WI38 (cell line): ENCODE measurements at regions not wholly inside any gene's neighbourhood (a gene's known extent, or its start where the extent isn't known, plus 50 kb on each side); places are given as distances from the start of the nearest gene placed in this dataset.
"Not testable (repeated sequence)": the region's sequence is repeated elsewhere in the genome, so short reads cannot be mapped to it uniquely, and the experiment has no call there.

Experiments used
- H3K4me3 ChIP-seq: 2 replicates; pipeline ENCODE4 v1.5.1; 2011; ENCODE audit warnings: low read depth, mild to moderate bottlenecking, control low read depth, low read length
- TF ChIP-seq, protein P1 (sequence below): IDR thresholded peaks from 2 replicates; pipeline ENCODE4 v1.5.1; 2012; ENCODE audit warnings: low read depth, mild to moderate bottlenecking, control low read depth, low read length

- no peak overlapping the region for H3K4me3 ChIP-seq
- TF ChIP-seq, protein P1, sequence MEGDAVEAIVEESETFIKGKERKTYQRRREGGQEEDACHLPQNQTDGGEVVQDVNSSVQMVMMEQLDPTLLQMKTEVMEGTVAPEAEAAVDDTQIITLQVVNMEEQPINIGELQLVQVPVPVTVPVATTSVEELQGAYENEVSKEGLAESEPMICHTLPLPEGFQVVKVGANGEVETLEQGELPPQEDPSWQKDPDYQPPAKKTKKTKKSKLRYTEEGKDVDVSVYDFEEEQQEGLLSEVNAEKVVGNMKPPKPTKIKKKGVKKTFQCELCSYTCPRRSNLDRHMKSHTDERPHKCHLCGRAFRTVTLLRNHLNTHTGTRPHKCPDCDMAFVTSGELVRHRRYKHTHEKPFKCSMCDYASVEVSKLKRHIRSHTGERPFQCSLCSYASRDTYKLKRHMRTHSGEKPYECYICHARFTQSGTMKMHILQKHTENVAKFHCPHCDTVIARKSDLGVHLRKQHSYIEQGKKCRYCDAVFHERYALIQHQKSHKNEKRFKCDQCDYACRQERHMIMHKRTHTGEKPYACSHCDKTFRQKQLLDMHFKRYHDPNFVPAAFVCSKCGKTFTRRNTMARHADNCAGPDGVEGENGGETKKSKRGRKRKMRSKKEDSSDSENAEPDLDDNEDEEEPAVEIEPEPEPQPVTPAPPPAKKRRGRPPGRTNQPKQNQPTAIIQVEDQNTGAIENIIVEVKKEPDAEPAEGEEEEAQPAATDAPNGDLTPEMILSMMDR = no peak
Measured at GRCh38 chr12:59321278-59321677, 274.6 kb upstream of the SLC16A7 start.

DNA sequence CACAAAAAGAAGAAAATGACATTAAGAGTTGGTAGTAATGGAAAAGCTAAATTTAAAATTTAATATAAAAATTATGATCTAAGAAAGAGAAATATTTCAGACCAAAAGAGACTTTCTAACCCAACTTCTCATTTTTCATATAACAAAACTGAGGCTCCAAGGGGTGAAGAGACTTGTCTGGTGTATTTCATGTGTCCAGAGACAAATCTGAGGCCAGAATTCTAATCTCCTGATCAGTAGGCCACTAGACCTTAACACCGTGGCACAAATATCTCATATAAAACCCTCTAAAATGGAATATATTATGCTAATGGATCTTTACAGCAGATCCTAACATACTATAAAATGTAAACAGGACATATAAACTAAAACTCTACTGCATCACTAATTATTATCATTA is 275.7 kb upstream of the SLC16A7 start:
- TF ChIP-seq, protein P1 = no peak

DNA sequence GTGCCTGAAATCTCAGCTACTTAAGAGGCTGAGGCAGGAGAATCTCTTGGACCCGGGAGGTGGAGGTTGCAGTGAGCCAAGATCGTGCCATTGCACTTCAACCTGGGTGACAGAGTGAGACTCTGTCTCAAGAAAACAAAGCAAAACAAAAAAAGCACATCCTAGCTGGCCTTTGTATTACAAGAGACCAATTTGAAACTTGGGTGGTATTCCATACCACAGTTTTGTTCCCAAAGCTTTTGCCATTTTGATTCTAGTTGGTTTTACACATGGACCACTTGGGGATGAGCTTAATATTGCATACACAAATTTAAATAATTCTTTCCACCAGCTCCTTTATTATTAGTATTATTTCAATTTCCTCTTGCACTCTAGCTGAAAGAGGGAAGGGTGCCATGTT is 276.9 kb upstream of the SLC16A7 start:
- H3K4me3 ChIP-seq = no peak overlapping the region
- TF ChIP-seq, protein P1 = no peak

More for the DNA sequence above, 275.7 kb upstream of the SLC16A7 start:
- no peak overlapping the region for H3K4me3 ChIP-seq

DNA sequence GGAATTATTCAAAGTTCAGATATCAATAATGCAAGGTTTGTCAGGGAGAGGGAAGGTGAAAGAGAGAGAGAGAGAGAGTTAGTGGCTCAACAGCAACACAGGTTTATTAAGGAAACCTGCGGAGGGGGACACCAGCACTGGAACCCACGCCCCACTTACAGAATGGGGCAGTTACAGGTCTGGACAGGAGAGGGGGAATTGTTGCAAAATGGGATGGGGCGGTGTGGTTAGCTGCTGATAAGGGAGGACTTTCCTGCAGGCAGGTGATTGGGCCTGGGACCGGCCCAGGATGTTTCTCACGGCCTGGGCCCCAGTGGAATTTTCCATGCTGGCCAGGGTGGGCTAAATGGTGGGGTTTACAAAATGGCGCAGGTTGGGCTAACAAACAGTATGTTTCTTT is 278.2 kb upstream of the SLC16A7 start:
- TF ChIP-seq, protein P1 = no peak
- H3K4me3 ChIP-seq = no peak overlapping the region

DNA sequence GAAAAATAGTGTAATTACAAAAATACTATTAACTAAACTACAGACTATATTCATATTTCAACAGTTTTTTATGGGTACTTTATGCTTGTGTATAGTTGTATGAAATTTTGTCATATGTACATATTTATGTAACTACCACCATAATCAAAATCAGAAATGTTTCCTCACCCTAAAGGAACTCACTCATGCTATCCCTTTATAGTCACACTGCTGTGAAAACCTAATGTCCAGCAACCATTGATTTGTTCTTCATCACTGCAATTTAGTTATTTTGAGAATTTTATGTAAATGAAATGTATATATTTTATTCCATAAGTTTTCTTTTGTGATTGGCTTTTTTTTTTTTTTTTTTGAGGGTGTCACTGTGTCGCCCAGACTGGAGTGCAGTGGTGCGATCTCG is 278.9 kb upstream of the SLC16A7 start:
- TF ChIP-seq, protein P1 = no peak
- no peak overlapping the region for H3K4me3 ChIP-seq

GRCh38 chr12:59316354-59316753 is 279.5 kb upstream of the SLC16A7 start:
- not testable (repeated sequence) for H3K4me3 ChIP-seq

DNA sequence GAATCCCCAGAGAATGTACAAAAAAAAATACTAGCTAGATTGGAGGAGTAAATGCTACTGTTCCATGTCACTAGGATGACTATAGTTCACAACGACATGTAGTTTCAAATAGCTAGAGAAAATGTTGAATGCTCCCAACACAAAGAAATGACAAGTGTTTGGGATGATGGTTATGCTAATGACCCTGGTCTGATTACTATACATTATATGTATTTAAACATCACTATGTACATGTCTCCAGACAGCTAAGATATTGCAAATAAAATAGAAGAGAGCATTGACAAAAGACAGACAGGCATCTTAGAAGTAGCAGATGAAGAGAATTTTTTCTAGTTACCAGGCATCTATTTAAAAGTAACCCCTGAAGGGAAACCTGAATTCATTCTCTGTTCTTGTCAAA is 281.6 kb upstream of the SLC16A7 start:
- TF ChIP-seq, protein P1 = no peak
- no peak overlapping the region for H3K4me3 ChIP-seq

DNA sequence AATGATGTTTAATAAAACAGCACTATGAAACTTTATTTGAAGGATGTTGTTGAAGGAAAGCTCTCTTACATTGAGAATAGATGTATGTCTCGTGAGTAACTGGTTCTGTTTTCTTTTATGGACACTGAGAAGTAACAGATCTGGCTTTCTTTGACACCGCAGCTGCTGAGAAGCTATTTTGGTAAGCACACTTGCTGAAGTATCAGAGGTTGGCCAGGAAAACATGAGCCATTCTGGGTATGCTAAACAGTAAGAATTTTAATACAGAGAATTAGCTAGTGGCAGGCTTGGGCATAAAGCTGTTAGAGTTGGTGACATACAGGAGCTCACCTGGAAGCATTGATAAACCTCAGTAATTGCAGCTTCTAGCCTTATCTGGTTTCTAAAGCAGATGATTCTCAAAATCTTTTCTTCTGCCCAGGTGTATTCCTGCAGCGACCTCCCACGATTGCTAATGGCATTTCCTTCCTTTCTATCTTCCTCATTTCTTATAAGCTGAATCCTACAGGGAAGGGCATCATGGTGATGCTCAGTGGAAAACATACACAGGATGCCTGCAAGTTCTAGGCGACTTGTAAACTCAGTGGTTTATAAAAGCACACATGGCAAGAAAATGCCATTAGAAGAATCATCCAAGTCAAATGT is 291.6 kb upstream of the SLC16A7 start:
- no peak overlapping the region for H3K4me3 ChIP-seq
- TF ChIP-seq, protein P1 = no peak
